ENCODE measurements at regions not wholly inside any gene's neighbourhood (a gene's known extent, or its start where the extent isn't known, plus 50 kb on each side); places are given as distances from the start of the nearest gene placed in this dataset.

DNA sequence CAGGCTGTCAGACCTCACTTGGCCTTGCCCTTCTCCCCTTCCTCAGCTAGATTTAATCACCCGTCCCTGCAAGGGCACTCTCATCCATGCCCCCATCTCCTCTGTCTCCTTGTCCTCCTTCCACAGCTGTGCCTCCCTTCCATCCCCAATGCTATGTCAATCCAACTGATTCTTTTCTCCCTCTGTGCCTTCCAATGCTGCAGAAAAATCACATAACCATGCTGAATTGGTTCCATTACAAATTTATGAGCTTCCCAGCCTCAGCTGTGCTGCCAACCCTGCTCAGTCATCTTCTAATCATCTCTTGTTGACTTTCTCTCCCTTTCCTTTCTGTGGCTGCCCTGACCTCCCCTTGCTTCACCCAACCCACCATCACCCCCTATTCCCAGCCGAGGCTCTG lies 56.3 kb upstream of the PIRT start (continued):
- TF ChIP-seq AFF4 (CRISPR knock-in tag; IDR thresholded peaks at IDR 0.05) (no peak), CEBPG (CRISPR knock-in tag; IDR thresholded peaks at IDR 0.05) (no peak), CEBPG (tag; conservative IDR thresholded peaks at IDR 0.05 in 1 of 2, IDR thresholded peaks at IDR 0.05 in 1 of 2) (no peak), ZNF282 (CRISPR knock-in tag; IDR thresholded peaks at IDR 0.05) (no peak), PML (IDR thresholded peaks at IDR 0.05; ENCODE audit: low read length) (no peak), FOXK2 (conservative IDR thresholded peaks at IDR 0.05 in 1 of 2, IDR thresholded peaks at IDR 0.05 in 1 of 2; ENCODE audit: low read depth in 2 of 2) (no peak), MNT (conservative IDR thresholded peaks at IDR 0.05) (no peak), TEAD4 (IDR thresholded peaks at IDR 0.05; ENCODE audit: low read length) (no peak), TEAD4 (CRISPR knock-in tag; IDR thresholded peaks at IDR 0.05; ENCODE audit: borderline replicate concordance) (no peak), ERF (CRISPR knock-in tag; IDR thresholded peaks at IDR 0.05) (no peak), BRD4 (IDR thresholded peaks at IDR 0.05) (no peak)
- TF ChIP-seq, protein P1, sequence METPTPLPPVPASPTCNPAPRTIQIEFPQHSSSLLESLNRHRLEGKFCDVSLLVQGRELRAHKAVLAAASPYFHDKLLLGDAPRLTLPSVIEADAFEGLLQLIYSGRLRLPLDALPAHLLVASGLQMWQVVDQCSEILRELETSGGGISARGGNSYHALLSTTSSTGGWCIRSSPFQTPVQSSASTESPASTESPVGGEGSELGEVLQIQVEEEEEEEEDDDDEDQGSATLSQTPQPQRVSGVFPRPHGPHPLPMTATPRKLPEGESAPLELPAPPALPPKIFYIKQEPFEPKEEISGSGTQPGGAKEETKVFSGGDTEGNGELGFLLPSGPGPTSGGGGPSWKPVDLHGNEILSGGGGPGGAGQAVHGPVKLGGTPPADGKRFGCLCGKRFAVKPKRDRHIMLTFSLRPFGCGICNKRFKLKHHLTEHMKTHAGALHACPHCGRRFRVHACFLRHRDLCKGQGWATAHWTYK (CRISPR knock-in tag; IDR thresholded peaks at IDR 0.05) = no peak
